ENCODE measurements at regions not wholly inside any gene's neighbourhood (a gene's known extent, or its start where the extent isn't known, plus 50 kb on each side); places are given as distances from the start of the nearest gene placed in this dataset.

GRCh38 chr21:27426196-27426595 lies 459.3 kb upstream of the ADAMTS5 start:
- Histone ChIP-seq H3K4me3 (ENCODE audit: control insufficient read depth in 2 of 3, extremely low read depth in 1 of 3, insufficient read depth in 2 of 3, low read depth in 1 of 3, low read length in 3 of 3) (no peak overlapping the region), H4K20me1 (ENCODE audit: control insufficient read depth, extremely low read depth, insufficient read depth, low read length) (no peaks in the 10 kb centered on the region), H3K4me2 (ENCODE audit: control insufficient read depth, extremely low read depth, insufficient read depth, low read depth, low read length) (no peak overlapping the region), H3K79me2 (ENCODE audit: control insufficient read depth, insufficient read depth, low read length) (no peaks in the 10 kb centered on the region), H3K27me3 (ENCODE audit: control insufficient read depth, extremely low read depth, insufficient read depth, low read length) (no peaks in the 10 kb centered on the region), H3K4me1 (ENCODE audit: control insufficient read depth, extremely low read depth, insufficient read depth, low read length) (peaks cover 7% of the 10 kb centered on the region), H2AFZ (ENCODE audit: control insufficient read depth, low read length) (no peak overlapping the region), H3K27ac (ENCODE audit: control insufficient read depth, insufficient read depth, low read length) (no peak overlapping the region), H3K9me1 (ENCODE audit: control insufficient read depth, extremely low read depth, insufficient read depth, low read length) (no peaks in the 10 kb centered on the region), H3K36me3 (ENCODE audit: control insufficient read depth in 2 of 2, extremely low read depth in 1 of 2, insufficient read depth in 2 of 2, low read length in 2 of 2) (no peaks in the 10 kb centered on the region), H3K9me3 (ENCODE audit: control insufficient read depth, low read depth, low read length) (no peaks in the 10 kb centered on the region), H3K9ac (ENCODE audit: control insufficient read depth, extremely low read depth, insufficient read depth, low read length) (no peak overlapping the region)
- TF ChIP-seq EZH2 (IDR thresholded peaks at IDR 0.05; ENCODE audit: low read length) (no peak), CTCF (optimal IDR thresholded peaks at IDR 0.05 in 1 of 3, IDR thresholded peaks at IDR 0.05 in 1 of 3, conservative IDR thresholded peaks at IDR 0.05 in 1 of 3; ENCODE audit: extremely low read depth in 1 of 3, insufficient read depth in 2 of 3, low read length in 3 of 3) (no peak)
- DNase-seq (ENCODE audit: low read depth, low spot score), result no peak
- dilution Hi-C loops (cut with MboI; ENCODE audit: extremely low pct_ligation_motif_present, low sequenced_read_pairs), result no loop called here
- no peak for FAIRE-seq

GRCh38 chr21:27425574-27425973 lies 458.7 kb upstream of the ADAMTS5 start:
- H3K27ac ChIP-seq (ENCODE audit: control insufficient read depth, insufficient read depth, low read length), result no peak overlapping the region
- no peaks in the 10 kb centered on the region for H3K9me1 ChIP-seq (ENCODE audit: control insufficient read depth, extremely low read depth, insufficient read depth, low read length)
- dilution Hi-C loops (cut with MboI; ENCODE audit: extremely low pct_ligation_motif_present, low sequenced_read_pairs), result no loop called here
- no peaks in the 10 kb centered on the region for H3K9me3 ChIP-seq (ENCODE audit: control insufficient read depth, low read depth, low read length)
- no peak for TF ChIP-seq EZH2 (IDR thresholded peaks at IDR 0.05; ENCODE audit: low read length)
- TF ChIP-seq CTCF (optimal IDR thresholded peaks at IDR 0.05 in 1 of 3, IDR thresholded peaks at IDR 0.05 in 1 of 3, conservative IDR thresholded peaks at IDR 0.05 in 1 of 3; ENCODE audit: extremely low read depth in 1 of 3, insufficient read depth in 2 of 3, low read length in 3 of 3), result no peak
- no peaks in the 10 kb centered on the region for H3K36me3 ChIP-seq (ENCODE audit: control insufficient read depth in 2 of 2, extremely low read depth in 1 of 2, insufficient read depth in 2 of 2, low read length in 2 of 2)
- no peaks in the 10 kb centered on the region for H4K20me1 ChIP-seq (ENCODE audit: control insufficient read depth, extremely low read depth, insufficient read depth, low read length)
- DNase-seq (ENCODE audit: low read depth, low spot score) (no peak), FAIRE-seq (no peak)
- peaks cover 7% of the 10 kb centered on the region for H3K4me1 ChIP-seq (ENCODE audit: control insufficient read depth, extremely low read depth, insufficient read depth, low read length)
- H3K4me2 ChIP-seq (ENCODE audit: control insufficient read depth, extremely low read depth, insufficient read depth, low read depth, low read length), result no peak overlapping the region
- no peak overlapping the region for H3K9ac ChIP-seq (ENCODE audit: control insufficient read depth, extremely low read depth, insufficient read depth, low read length)
- H3K79me2 ChIP-seq (ENCODE audit: control insufficient read depth, insufficient read depth, low read length), result no peaks in the 10 kb centered on the region
- no peak overlapping the region for H3K4me3 ChIP-seq (ENCODE audit: control insufficient read depth in 2 of 3, extremely low read depth in 1 of 3, insufficient read depth in 2 of 3, low read depth in 1 of 3, low read length in 3 of 3)
- H2AFZ ChIP-seq (ENCODE audit: control insufficient read depth, low read length), result peak overlapping the region; percentile 35
- H3K27me3 ChIP-seq (ENCODE audit: control insufficient read depth, extremely low read depth, insufficient read depth, low read length), result no peaks in the 10 kb centered on the region
